ENCODE measurements at regions not wholly inside any gene's neighbourhood (a gene's known extent, or its start where the extent isn't known, plus 50 kb on each side); places are given as distances from the start of the nearest gene placed in this dataset.

DNA sequence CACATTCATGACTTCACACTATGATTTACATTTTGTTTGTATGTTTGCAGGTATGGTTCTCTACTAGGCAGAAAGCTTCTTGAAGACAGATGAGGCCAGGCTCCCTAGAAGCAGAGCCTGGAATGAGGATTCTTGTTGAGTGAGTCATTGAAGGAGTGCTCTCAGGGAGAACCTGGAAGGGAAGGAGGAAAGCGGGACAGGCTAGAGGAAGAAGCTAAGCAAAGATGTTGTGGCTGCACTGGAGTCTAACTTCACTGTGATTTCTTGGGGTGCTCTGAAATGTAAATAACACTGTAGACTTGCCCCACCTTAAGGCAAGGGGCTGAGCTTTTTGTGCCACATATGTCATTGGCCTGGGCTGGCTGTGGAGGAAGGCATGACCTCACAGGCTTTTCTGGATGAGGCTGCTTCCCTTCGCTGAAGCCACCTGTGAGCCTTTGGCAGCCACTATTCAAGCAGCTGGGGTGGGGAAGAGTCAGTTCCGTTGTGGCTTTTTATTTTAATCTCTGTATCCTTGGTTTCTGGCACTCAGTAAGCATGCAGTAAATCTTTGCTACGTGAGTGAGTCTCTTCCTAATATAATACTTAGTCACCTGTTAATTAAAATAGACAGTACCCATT lies 307.3 kb downstream of the SV2B start:
- H3K4me1 Mint-ChIP-seq (ENCODE audit: low read depth), result peaks cover 6% of the 10 kb centered on the region; the same call in 1 of the 2 replicates
- DNase-seq, result no peak
- no peaks in the 10 kb centered on the region for H3K36me3 Mint-ChIP-seq (ENCODE audit: low read depth)
- H3K4me3 Mint-ChIP-seq, result no peak overlapping the region
- H3K27ac Mint-ChIP-seq, result no peak overlapping the region
- TF ChIP-seq, protein P1, sequence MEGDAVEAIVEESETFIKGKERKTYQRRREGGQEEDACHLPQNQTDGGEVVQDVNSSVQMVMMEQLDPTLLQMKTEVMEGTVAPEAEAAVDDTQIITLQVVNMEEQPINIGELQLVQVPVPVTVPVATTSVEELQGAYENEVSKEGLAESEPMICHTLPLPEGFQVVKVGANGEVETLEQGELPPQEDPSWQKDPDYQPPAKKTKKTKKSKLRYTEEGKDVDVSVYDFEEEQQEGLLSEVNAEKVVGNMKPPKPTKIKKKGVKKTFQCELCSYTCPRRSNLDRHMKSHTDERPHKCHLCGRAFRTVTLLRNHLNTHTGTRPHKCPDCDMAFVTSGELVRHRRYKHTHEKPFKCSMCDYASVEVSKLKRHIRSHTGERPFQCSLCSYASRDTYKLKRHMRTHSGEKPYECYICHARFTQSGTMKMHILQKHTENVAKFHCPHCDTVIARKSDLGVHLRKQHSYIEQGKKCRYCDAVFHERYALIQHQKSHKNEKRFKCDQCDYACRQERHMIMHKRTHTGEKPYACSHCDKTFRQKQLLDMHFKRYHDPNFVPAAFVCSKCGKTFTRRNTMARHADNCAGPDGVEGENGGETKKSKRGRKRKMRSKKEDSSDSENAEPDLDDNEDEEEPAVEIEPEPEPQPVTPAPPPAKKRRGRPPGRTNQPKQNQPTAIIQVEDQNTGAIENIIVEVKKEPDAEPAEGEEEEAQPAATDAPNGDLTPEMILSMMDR (IDR thresholded peaks at IDR 0.05), result no peak
- no peaks in the 10 kb centered on the region; the same call in 1 of the 2 replicates for H3K27me3 Mint-ChIP-seq (ENCODE audit: insufficient read depth)
- peaks cover 8% of the 10 kb centered on the region; the same call in 1 of the 2 replicates for H3K9me3 Mint-ChIP-seq

DNA sequence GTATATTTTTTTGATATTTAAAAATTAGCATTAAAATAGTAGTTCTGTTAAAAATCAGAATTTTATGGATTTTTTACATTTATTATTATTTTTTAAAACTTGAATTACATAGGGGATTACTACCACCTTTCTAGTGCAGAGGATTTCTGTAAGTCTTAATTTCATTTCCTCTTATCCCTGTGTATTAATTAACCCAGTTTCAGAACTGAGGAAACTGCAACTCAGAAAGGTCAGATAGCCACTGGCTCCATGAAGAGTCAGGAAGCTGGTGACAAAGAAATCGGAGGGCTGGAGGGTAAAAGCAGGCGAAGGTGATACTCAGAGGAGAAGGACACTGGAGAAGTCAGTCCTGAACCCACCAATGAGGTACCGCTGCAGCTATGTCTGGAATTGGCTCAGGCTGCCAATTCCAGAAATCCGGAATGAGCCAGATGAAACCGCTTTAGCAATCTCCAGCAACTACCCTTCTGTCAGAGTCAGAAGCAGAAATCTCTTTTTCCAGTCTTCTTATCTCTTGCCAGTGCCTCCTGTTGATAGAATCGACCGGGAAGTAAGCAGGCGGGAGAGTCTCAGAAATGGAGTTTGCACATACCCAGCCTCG lies 308.5 kb downstream of the SV2B start:
- TF ChIP-seq, protein P1 (IDR thresholded peaks at IDR 0.05), result no peak
- H3K4me3 Mint-ChIP-seq, result no peak overlapping the region
- no peak overlapping the region for H3K27ac Mint-ChIP-seq
- no peak for DNase-seq
- H3K9me3 Mint-ChIP-seq, result peaks cover 8% of the 10 kb centered on the region; the same call in 1 of the 2 replicates
- no peaks in the 10 kb centered on the region for H3K36me3 Mint-ChIP-seq (ENCODE audit: low read depth)
- no peaks in the 10 kb centered on the region; the same call in 1 of the 2 replicates for H3K27me3 Mint-ChIP-seq (ENCODE audit: insufficient read depth)
- H3K4me1 Mint-ChIP-seq (ENCODE audit: low read depth), result peaks cover 6% of the 10 kb centered on the region; the same call in 1 of the 2 replicates

DNA sequence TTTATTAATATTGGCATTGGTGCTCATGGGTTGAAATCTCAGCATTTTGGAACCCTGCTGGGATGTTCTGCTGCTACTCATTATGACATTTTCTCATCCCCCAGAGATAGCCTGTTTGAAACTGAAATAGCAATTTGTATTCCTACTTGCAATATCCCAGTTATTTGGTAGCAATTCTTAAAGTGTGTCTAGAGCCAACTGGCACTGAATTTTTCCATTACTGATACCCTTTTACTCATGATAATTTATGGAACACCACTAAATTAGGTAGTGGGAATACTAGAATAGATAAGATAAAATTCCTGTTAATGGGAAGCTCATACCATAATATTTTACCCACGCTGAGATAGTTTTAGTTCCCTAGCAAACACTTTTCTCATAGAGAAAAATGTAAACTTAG lies 309.3 kb downstream of the SV2B start:
- Mint-ChIP-seq H3K36me3 (ENCODE audit: low read depth) (no peaks in the 10 kb centered on the region), H3K27ac (no peak overlapping the region), H3K27me3 (ENCODE audit: insufficient read depth) (no peaks in the 10 kb centered on the region; the same call in 1 of the 2 replicates), H3K9me3 (peaks cover 8% of the 10 kb centered on the region; the same call in 1 of the 2 replicates), H3K4me1 (ENCODE audit: low read depth) (peaks cover 6% of the 10 kb centered on the region; the same call in 1 of the 2 replicates), H3K4me3 (no peak overlapping the region)
- no peak for DNase-seq
- TF ChIP-seq, protein P1 (IDR thresholded peaks at IDR 0.05), result no peak

DNA sequence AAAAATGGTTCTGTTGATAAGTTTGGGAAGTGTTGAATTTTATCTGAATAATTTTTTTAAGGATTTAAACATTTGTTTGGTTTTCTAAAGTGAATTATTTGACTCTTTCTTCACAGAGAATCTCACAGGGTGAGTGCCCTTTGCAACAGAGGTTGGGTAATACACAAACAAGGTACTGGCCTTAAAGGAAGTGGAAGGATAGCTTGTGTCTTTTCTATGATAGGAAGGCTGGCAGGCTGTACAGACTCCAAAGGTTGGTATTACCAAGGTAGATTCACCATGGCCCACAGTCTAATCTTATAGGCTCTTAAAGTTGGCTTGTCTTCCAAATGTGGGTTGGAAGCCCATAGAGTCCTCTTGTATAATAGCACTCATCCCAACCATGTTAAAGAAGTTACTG lies 311.5 kb downstream of the SV2B start:
- DNase-seq, result no peak

DNA sequence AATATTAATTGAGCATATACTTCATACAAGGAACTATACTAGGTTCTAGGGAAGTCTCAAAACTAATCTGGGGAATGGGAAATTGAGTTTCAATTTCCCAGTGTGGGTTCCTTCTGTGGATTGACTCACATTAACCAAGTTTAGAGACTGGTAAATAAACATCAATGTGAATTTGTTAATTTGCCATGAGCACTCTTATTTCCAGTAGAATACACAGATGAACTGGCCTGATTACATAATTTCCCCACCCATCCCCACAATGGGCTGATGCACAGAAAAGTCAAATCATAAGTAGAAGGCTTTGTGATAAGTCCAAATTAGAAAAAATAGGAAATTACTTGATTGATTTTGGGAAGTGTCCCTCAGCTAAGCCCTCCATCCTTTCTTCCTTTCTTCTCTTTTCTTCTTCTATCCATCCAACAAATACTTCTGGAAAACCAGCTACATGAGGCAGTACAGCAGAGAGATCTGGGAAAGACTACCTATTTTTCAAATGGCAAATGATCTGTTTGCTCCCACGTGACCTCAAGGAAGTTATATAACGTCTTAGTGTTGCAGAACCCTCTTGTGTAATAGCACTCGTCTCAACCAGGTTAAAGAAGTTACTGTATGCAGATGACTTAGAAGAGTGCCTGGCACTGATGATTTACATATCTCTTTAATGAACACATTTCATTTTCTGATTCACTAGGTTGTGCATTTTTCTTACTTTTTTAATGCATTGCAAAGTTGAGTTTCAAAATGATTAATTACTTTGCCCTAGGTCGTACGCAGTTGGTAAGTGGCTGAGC lies 312.3 kb downstream of the SV2B start:
- no peak overlapping the region for H3K4me3 Mint-ChIP-seq
- TF ChIP-seq, protein P1 (IDR thresholded peaks at IDR 0.05), result no peak
- peaks cover 2% of the 10 kb centered on the region; the same call in 1 of the 2 replicates for H3K4me1 Mint-ChIP-seq (ENCODE audit: low read depth)
- no peaks in the 10 kb centered on the region; the same call in 1 of the 2 replicates for H3K27me3 Mint-ChIP-seq (ENCODE audit: insufficient read depth)
- no peak for DNase-seq
- no peak overlapping the region for H3K27ac Mint-ChIP-seq
- no peaks in the 10 kb centered on the region for H3K36me3 Mint-ChIP-seq (ENCODE audit: low read depth)
- H3K9me3 Mint-ChIP-seq, result no peaks in the 10 kb centered on the region; the same call in 1 of the 2 replicates

More for the DNA sequence above, 311.5 kb downstream of the SV2B start:
- Mint-ChIP-seq H3K4me1 (ENCODE audit: low read depth) (peaks cover 6% of the 10 kb centered on the region; the same call in 1 of the 2 replicates), H3K9me3 (no peaks in the 10 kb centered on the region; the same call in 1 of the 2 replicates), H3K27ac (no peak overlapping the region), H3K27me3 (ENCODE audit: insufficient read depth) (no peaks in the 10 kb centered on the region; the same call in 1 of the 2 replicates), H3K36me3 (ENCODE audit: low read depth) (no peaks in the 10 kb centered on the region), H3K4me3 (no peak overlapping the region)
- TF ChIP-seq, protein P1 (IDR thresholded peaks at IDR 0.05), result no peak

All from HFFc6 (cell line).